IMR-90 (cell line): ENCODE measurements at regions not wholly inside any gene's neighbourhood (a gene's known extent, or its start where the extent isn't known, plus 50 kb on each side); places are given as distances from the start of the nearest gene placed in this dataset.

ENCODE experiments used
- ATAC-seq: fragments of 200-7000 bp; cut with Tn5 transposase; 2 replicates; pipeline ENCODE4 v1.9.1; 2020; ENCODE audit warnings: low read depth, mild to moderate bottlenecking, moderate library complexity
- BruUV-seq: library from RNA; stranded (reverse); fragments of 400-500 nt; replicated peaks from 2 replicates; lab custom pipeline; 2021; lab: Mats Ljungman, UMichigan
- CTCF ChIA-PET: fragments of 300-600 bp; formaldehyde crosslinking; extraction: SDS; loops from one replicate; lab custom pipeline; 2021; ENCODE audit warnings: antibody characterized with exemption; lab: Yijun Ruan, JAX
- POLR2A ChIA-PET: fragments of 300-600 bp; sonication (Branson Sonifier 250); formaldehyde crosslinking; loops from one replicate; lab custom pipeline; 2022; ENCODE audit warnings: antibody characterized with exemption; ENCODE audit not compliant: unreplicated experiment; lab: Charles Lee
- DNase-seq: peaks from one replicate; pipeline ENCODE4 v3.0.0; 2013
- H2AFZ ChIP-seq: replicated peaks from 2 replicates; pipeline ENCODE3; 2013; ENCODE audit warnings: low read length, mild to moderate bottlenecking; ENCODE audit not compliant: poor library complexity
- H2AK5ac ChIP-seq: 2 replicates; pipeline ENCODE4 v1.6.1; 2013; ENCODE audit warnings: low read depth, low read length, inconsistent platforms
- H2AK9ac ChIP-seq: replicated peaks from 2 replicates; pipeline ENCODE3; 2013; ENCODE audit warnings: mild to moderate bottlenecking, low read depth, low read length, moderate library complexity; ENCODE audit not compliant: poor library complexity
- H2BK120ac ChIP-seq: 2 replicates; pipeline ENCODE4 v1.6.1; 2013; ENCODE audit warnings: low read depth, low read length, inconsistent platforms
- H2BK15ac ChIP-seq: 3 replicates; pipeline ENCODE4 v1.6.1; 2013; ENCODE audit warnings: low read depth, low read length, inconsistent platforms
- H2BK20ac ChIP-seq: 2 replicates; pipeline ENCODE4 v1.6.1; 2013; ENCODE audit warnings: low read depth, mild to moderate bottlenecking, inconsistent platforms, low read length, moderate library complexity
- H2BK5ac ChIP-seq: 2 replicates; pipeline ENCODE4 v1.6.1; 2013; ENCODE audit warnings: mild to moderate bottlenecking, low read depth, low read length, inconsistent platforms; ENCODE audit not compliant: poor library complexity, severe bottlenecking
- H3K14ac ChIP-seq: replicated peaks from 2 replicates; pipeline ENCODE4 v1.6.1; 2013; ENCODE audit warnings: low read depth, low read length, inconsistent platforms
- H3K18ac ChIP-seq: 2 replicates; pipeline ENCODE4 v1.6.1; 2013; ENCODE audit warnings: low read depth, low read length, control low read depth
- H3K23ac ChIP-seq: 2 replicates; pipeline ENCODE4 v1.6.1; 2013; ENCODE audit warnings: low read depth, low read length, inconsistent platforms
- H3K27ac ChIP-seq: 2 replicates; pipeline ENCODE4 v1.5.1; 2013; ENCODE audit warnings: mild to moderate bottlenecking, control low read depth, low read length; ENCODE audit not compliant: insufficient read depth
- H3K27me3 ChIP-seq: 2 replicates; pipeline ENCODE4 v1.6.1; 2013; ENCODE audit warnings: low read length; ENCODE audit not compliant: control insufficient read depth, insufficient read depth
- H3K36me3 ChIP-seq: 2 replicates; pipeline ENCODE4 v1.6.1; 2013; ENCODE audit warnings: low read length, mixed read lengths; ENCODE audit not compliant: control insufficient read depth, insufficient read depth
- H3K4ac ChIP-seq: 2 replicates; pipeline ENCODE4 v1.6.1; 2013; ENCODE audit warnings: low read depth, low read length, inconsistent platforms
- H3K4me1 ChIP-seq: 2 replicates; pipeline ENCODE4 v1.6.1; 2013; ENCODE audit warnings: low read length, mixed read lengths; ENCODE audit not compliant: control insufficient read depth, insufficient read depth
- H3K4me2 ChIP-seq: 2 replicates; pipeline ENCODE4 v1.6.1; 2013; ENCODE audit warnings: low read depth, mild to moderate bottlenecking, control low read depth, low read length, moderate library complexity
- H3K4me3 ChIP-seq: 2 replicates; pipeline ENCODE4 v1.5.1; 2013; ENCODE audit warnings: low read depth, mild to moderate bottlenecking, control low read depth, low read length, moderate library complexity; ENCODE audit not compliant: insufficient read depth
- H3K56ac ChIP-seq: 2 replicates; pipeline ENCODE4 v1.6.1; 2013; ENCODE audit warnings: low read length, inconsistent platforms; ENCODE audit not compliant: insufficient read depth; ENCODE audit errors: extremely low read depth
- H3K79me1 ChIP-seq, 2 experiments: 2 replicates each; pipeline ENCODE4 v1.6.1; 2013; ENCODE audit warnings: low read length in 2 of 2, inconsistent platforms in 1 of 2, low read depth in 1 of 2
- H3K9ac ChIP-seq: 2 replicates; pipeline ENCODE4 v1.6.1; 2013; ENCODE audit warnings: low read depth, low read length, control low read depth
- H3K9me1 ChIP-seq: 2 replicates; pipeline ENCODE4 v1.6.1; 2013; ENCODE audit warnings: low read length, inconsistent platforms; ENCODE audit not compliant: insufficient read depth
- H3K9me3 ChIP-seq: 2 replicates; pipeline ENCODE4 v1.6.1; 2013; ENCODE audit warnings: low read length; ENCODE audit not compliant: control insufficient read depth, insufficient read depth
- H4K20me1 ChIP-seq: 2 replicates; pipeline ENCODE4 v1.6.1; 2013; ENCODE audit warnings: low read length, inconsistent platforms; ENCODE audit not compliant: insufficient read depth
- H4K5ac ChIP-seq: 2 replicates; pipeline ENCODE4 v1.6.1; 2013; ENCODE audit warnings: mild to moderate bottlenecking, low read depth, low read length, control low read depth
- H4K8ac ChIP-seq, 2 experiments: 2 replicates each; pipeline ENCODE4 v1.6.1; 2013; ENCODE audit warnings: low read depth in 2 of 2, low read length in 2 of 2, control low read depth in 1 of 2, inconsistent platforms in 1 of 2
- H4K91ac ChIP-seq: 2 replicates; pipeline ENCODE4 v1.6.1; 2013; ENCODE audit warnings: low read depth, low read length, inconsistent platforms; ENCODE audit not compliant: insufficient read depth
- FOS ChIP-seq: fragments of 150-350 bp; IDR thresholded peaks from 2 replicates; pipeline ENCODE4 v1.6.1; 2016; ENCODE audit warnings: low read depth, low read length
- NFE2L2 ChIP-seq: fragments of 150-350 bp; IDR thresholded peaks from 2 replicates; pipeline ENCODE4 v1.6.1; 2016; ENCODE audit warnings: low read depth, mild to moderate bottlenecking, low read length
- USF2 ChIP-seq: fragments of 150-350 bp; IDR thresholded peaks from 2 replicates; pipeline ENCODE4 v1.6.1; 2017; ENCODE audit warnings: mild to moderate bottlenecking, antibody characterized with exemption, low read length, low read depth
- WGBS, 2 experiments: methylation state at CpG; one replicate each; pipeline versions ENCODE4 v1.1.5 to v1.1.7; 2013; ENCODE audit warnings: missing lambda C conversion rate in 2 of 2; ENCODE audit not compliant: insufficient read length in 1 of 2; ENCODE audit errors: extremely low coverage in 2 of 2; 5-methylcytosine and 5-hydroxymethylcytosine counted together
- dilution Hi-C: fragments of 300-500 bp; cut with HindIII; formaldehyde crosslinking; loops from one replicate; pipeline ENCODE4 v1.14.3; 2018; ENCODE audit warnings: low sequenced_read_pairs; ENCODE audit not compliant: unreplicated experiment
- in situ Hi-C: fragments of 300-500 bp; cut with MboI; formaldehyde crosslinking; loops from 3 replicates; pipeline ENCODE4 v1.14.3; 2019; ENCODE audit warnings: low sequenced_read_pairs, inconsistent platforms, mixed read lengths
- intact Hi-C: fragments of 100-400 bp; cut with micrococcal nuclease; formaldehyde crosslinking; loops from 2 replicates; pipeline ENCODE4 v1.10.0; 2022

GRCh38 chr14:51527073-51527472 lies 124.6 kb upstream of the FRMD6 start:
- WGBS, 2 experiments = no CpG with 5 or more reads among the region's 2 CpGs
- intact Hi-C loops = no loop called here

More at GRCh38 chr14:51527073-51527472, 124.6 kb upstream of the FRMD6 start:
- peak; percentile 81 for ATAC-seq
- 0 out of 2 replicates have a peak overlapping the region, but pooled peaks have one; percentile 4 for H3K23ac ChIP-seq
- peak overlapping the region; percentile 87 for H2BK120ac ChIP-seq
- H3K18ac ChIP-seq = peak overlapping the region; percentile 93; the same call in 1 of the 2 replicates
- H4K8ac ChIP-seq = peak overlapping the region in 1 of 2 experiments; percentile 75; a peak in 1 of 4 replicates
- H3K36me3 ChIP-seq = no peaks in the 10 kb centered on the region
- H2BK15ac ChIP-seq = peak overlapping the region; percentile 40; the same call in 2 of the 3 replicates
- H3K14ac ChIP-seq = peak overlapping the region; percentile 88
- ChIA-PET POLR2A (no interaction called here), CTCF (no interaction called here)
- no TSS peak for BruUV-seq
- peak overlapping the region; percentile 57; the same call in 1 of the 2 replicates for H4K5ac ChIP-seq
- in situ Hi-C loops (no loop called here), dilution Hi-C loops (no loop called here)
- no peaks in the 10 kb centered on the region for H4K20me1 ChIP-seq
- peaks cover 11% of the 10 kb centered on the region for H3K4me1 ChIP-seq
- H3K9me1 ChIP-seq = peaks cover 17% of the 10 kb centered on the region
- no peak overlapping the region for H3K56ac ChIP-seq
- no peak overlapping the region for H3K9ac ChIP-seq
- H4K91ac ChIP-seq = peak overlapping the region; percentile 83; the same call in 1 of the 2 replicates
- peak overlapping the region; percentile 69 for H2BK5ac ChIP-seq
- H3K4ac ChIP-seq = peak overlapping the region; percentile 88; the same call in 1 of the 2 replicates
- peak overlapping the region; percentile 38; the same call in 1 of the 2 replicates for H3K4me2 ChIP-seq
- H3K4me3 ChIP-seq = no peak overlapping the region
- no peak overlapping the region for H3K27ac ChIP-seq
- no peaks in the 10 kb centered on the region for H3K9me3 ChIP-seq
- peak overlapping the region; percentile 84 for H2BK20ac ChIP-seq
- no peak overlapping the region for H2AFZ ChIP-seq
- H2AK9ac ChIP-seq = no peak overlapping the region
- peak; percentile 86 for DNase-seq
- TF ChIP-seq FOS (peak; percentile 58; the same call in 1 of the 2 replicates), USF2 (no peak), NFE2L2 (no peak)
- H2AK5ac ChIP-seq = 0 out of 2 replicates have a peak overlapping the region, but pooled peaks have one; percentile 13
- no peaks in the 10 kb centered on the region; a peak in 1 of 4 replicates for H3K79me1 ChIP-seq
- H3K27me3 ChIP-seq = no peaks in the 10 kb centered on the region
